Neural progenitor cell (in vitro differentiated cells): ENCODE measurements at regions not wholly inside any gene's neighbourhood (a gene's known extent, or its start where the extent isn't known, plus 50 kb on each side); places are given as distances from the start of the nearest gene placed in this dataset.

Experiments used
- EZH2 ChIP-seq: fragments of 200-600 bp; sonication (generic); IDR thresholded peaks from 2 replicates; pipeline ENCODE4 v1.6.1; 2017; ENCODE audit warnings: antibody characterized with exemption, mild to moderate bottlenecking, moderate library complexity
- TF ChIP-seq, protein P1 (sequence below): fragments of 200-600 bp; sonication (generic); IDR thresholded peaks from 2 replicates; pipeline ENCODE4 v1.5.1; 2017; ENCODE audit warnings: antibody characterized with exemption, mild to moderate bottlenecking

DNA sequence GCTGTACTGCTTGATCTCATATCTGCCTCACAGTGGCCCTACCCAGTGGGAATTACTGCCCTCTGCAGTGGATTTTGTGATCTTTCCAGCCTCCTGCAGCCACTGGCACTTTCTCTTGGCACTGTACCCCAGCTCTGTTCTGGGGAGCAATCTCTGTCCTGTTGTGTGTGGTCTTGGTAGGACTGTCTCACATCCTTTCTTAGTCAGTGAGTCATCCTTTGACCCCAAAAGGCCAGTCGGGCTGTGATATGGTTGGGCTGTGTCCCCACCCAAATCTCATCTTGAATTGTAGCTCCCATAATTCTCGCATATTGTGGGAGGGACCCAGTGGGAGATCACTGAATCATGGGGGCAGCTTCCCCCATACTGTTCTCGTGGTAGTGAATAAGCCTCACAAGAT, 133.3 kb upstream of the TPM1 start:
- TF ChIP-seq, protein P1, sequence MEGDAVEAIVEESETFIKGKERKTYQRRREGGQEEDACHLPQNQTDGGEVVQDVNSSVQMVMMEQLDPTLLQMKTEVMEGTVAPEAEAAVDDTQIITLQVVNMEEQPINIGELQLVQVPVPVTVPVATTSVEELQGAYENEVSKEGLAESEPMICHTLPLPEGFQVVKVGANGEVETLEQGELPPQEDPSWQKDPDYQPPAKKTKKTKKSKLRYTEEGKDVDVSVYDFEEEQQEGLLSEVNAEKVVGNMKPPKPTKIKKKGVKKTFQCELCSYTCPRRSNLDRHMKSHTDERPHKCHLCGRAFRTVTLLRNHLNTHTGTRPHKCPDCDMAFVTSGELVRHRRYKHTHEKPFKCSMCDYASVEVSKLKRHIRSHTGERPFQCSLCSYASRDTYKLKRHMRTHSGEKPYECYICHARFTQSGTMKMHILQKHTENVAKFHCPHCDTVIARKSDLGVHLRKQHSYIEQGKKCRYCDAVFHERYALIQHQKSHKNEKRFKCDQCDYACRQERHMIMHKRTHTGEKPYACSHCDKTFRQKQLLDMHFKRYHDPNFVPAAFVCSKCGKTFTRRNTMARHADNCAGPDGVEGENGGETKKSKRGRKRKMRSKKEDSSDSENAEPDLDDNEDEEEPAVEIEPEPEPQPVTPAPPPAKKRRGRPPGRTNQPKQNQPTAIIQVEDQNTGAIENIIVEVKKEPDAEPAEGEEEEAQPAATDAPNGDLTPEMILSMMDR = no peak
- TF ChIP-seq EZH2 = no peak
